OCI-LY1 (cell line): ENCODE measurements at regions not wholly inside any gene's neighbourhood (a gene's known extent, or its start where the extent isn't known, plus 50 kb on each side); places are given as distances from the start of the nearest gene placed in this dataset.

Experiments used
- H2AFZ ChIP-seq: fragments of 200-600 bp; sonication (generic), shearing (Covaris generic); 2 replicates; pipeline ENCODE4 v1.6.0; 2014; ENCODE audit warnings: antibody characterized with exemption, mild to moderate bottlenecking, low read length
- H3F3A ChIP-seq: fragments of 200-600 bp; sonication (generic), shearing (Covaris generic); 2 replicates; pipeline ENCODE4 v1.6.0; 2014; ENCODE audit warnings: mild to moderate bottlenecking, antibody characterized with exemption, low read length, moderate library complexity; ENCODE audit not compliant: insufficient read depth
- H3K27ac ChIP-seq: fragments of 200-600 bp; sonication (generic); 2 replicates; pipeline ENCODE4 v1.5.1; 2014; ENCODE audit warnings: low read length, mixed run types, mild to moderate bottlenecking, low read depth; ENCODE audit not compliant: poor library complexity, severe bottlenecking
- H3K27me3 ChIP-seq: fragments of 200-600 bp; sonication (generic); 2 replicates; pipeline ENCODE4 v1.6.0; 2014; ENCODE audit warnings: antibody characterized with exemption, mild to moderate bottlenecking, low read length, moderate library complexity; ENCODE audit not compliant: insufficient read depth
- H3K36me3 ChIP-seq: fragments of 200-600 bp; sonication (generic); 2 replicates; pipeline ENCODE4 v1.6.1; 2014; ENCODE audit warnings: mild to moderate bottlenecking, antibody characterized with exemption, low read length, moderate library complexity, mixed read lengths; ENCODE audit not compliant: insufficient read depth
- H3K4me1 ChIP-seq: fragments of 200-600 bp; sonication (generic); 2 replicates; pipeline ENCODE4 v1.5.1; 2014; ENCODE audit warnings: mild to moderate bottlenecking, low read length, moderate library complexity; ENCODE audit not compliant: insufficient read depth, severe bottlenecking
- H3K4me2 ChIP-seq: fragments of 200-600 bp; sonication (generic), shearing (Covaris generic); 2 replicates; pipeline ENCODE4 v1.6.1; 2014; ENCODE audit warnings: low read length
- H3K4me3 ChIP-seq: fragments of 200-600 bp; sonication (generic); 2 replicates; pipeline ENCODE4 v1.5.1; 2014; ENCODE audit warnings: low read length, low read depth, mild to moderate bottlenecking, mixed read lengths; ENCODE audit not compliant: poor library complexity, severe bottlenecking
- H3K79me2 ChIP-seq: fragments of 200-600 bp; shearing (Covaris generic); 2 replicates; pipeline ENCODE4 v1.6.1; 2016; ENCODE audit warnings: mixed run types, low read length, mixed read lengths; ENCODE audit not compliant: insufficient read depth
- H3K9ac ChIP-seq: fragments of 200-600 bp; sonication (generic), shearing (Covaris generic); 2 replicates; pipeline ENCODE4 v1.6.1; 2014; ENCODE audit warnings: mild to moderate bottlenecking, low read length, mixed read lengths
- H3K9me2 ChIP-seq: fragments of 200-600 bp; sonication (generic), shearing (Covaris generic); 2 replicates; pipeline ENCODE4 v1.6.1; 2014; ENCODE audit warnings: low read depth, mild to moderate bottlenecking, low read length, mixed read lengths
- H3K9me3 ChIP-seq: fragments of 200-600 bp; shearing (Covaris generic); 2 replicates; pipeline ENCODE4 v1.6.1; 2014; ENCODE audit warnings: low read length, mixed read lengths
- H4K20me1 ChIP-seq: fragments of 200-600 bp; sonication (generic), shearing (Covaris generic); 2 replicates; pipeline ENCODE4 v1.6.0; 2016; ENCODE audit warnings: mild to moderate bottlenecking, low read length; ENCODE audit not compliant: insufficient read depth
- EZH2 ChIP-seq: fragments of 200-600 bp; sonication (generic), shearing (Covaris generic); IDR thresholded peaks from 2 replicates; pipeline ENCODE4 v1.8.0; 2017; ENCODE audit warnings: borderline replicate concordance, mixed run types, mild to moderate bottlenecking, antibody characterized with exemption, low read length, moderate library complexity, mixed read lengths
- TF ChIP-seq, protein P1 (sequence below): fragments of 200-600 bp; sonication (generic), shearing (Covaris generic); IDR thresholded peaks from 2 replicates; pipeline ENCODE4 v1.5.1; 2017; ENCODE audit warnings: mild to moderate bottlenecking, antibody characterized with exemption, low read length, moderate library complexity, mixed read lengths

GRCh38 chr5:136703036-136703435, 337.7 kb upstream of the TRPC7 start:
- Histone ChIP-seq H3K27me3 (no peaks in the 10 kb centered on the region), H3K9ac (no peak overlapping the region)

GRCh38 chr5:136701191-136701590, 335.8 kb upstream of the TRPC7 start:
- Histone ChIP-seq H3K36me3 (no peaks in the 10 kb centered on the region), H3K4me2 (no peak overlapping the region)
- no peak for TF ChIP-seq EZH2
- TF ChIP-seq, protein P1, sequence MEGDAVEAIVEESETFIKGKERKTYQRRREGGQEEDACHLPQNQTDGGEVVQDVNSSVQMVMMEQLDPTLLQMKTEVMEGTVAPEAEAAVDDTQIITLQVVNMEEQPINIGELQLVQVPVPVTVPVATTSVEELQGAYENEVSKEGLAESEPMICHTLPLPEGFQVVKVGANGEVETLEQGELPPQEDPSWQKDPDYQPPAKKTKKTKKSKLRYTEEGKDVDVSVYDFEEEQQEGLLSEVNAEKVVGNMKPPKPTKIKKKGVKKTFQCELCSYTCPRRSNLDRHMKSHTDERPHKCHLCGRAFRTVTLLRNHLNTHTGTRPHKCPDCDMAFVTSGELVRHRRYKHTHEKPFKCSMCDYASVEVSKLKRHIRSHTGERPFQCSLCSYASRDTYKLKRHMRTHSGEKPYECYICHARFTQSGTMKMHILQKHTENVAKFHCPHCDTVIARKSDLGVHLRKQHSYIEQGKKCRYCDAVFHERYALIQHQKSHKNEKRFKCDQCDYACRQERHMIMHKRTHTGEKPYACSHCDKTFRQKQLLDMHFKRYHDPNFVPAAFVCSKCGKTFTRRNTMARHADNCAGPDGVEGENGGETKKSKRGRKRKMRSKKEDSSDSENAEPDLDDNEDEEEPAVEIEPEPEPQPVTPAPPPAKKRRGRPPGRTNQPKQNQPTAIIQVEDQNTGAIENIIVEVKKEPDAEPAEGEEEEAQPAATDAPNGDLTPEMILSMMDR = no peak

More at GRCh38 chr5:136703036-136703435, 337.7 kb upstream of the TRPC7 start:
- TF ChIP-seq, protein P1 = no peak
- no peak for TF ChIP-seq EZH2
- Histone ChIP-seq H3K4me3 (no peak overlapping the region), H3K79me2 (no peaks in the 10 kb centered on the region), H3K9me3 (no peaks in the 10 kb centered on the region), H3K4me2 (no peak overlapping the region), H2AFZ (no peak overlapping the region), H3K27ac (no peak overlapping the region), H3K9me2 (no peaks in the 10 kb centered on the region), H3K4me1 (no peaks in the 10 kb centered on the region), H3F3A (no peaks in the 10 kb centered on the region), H4K20me1 (no peaks in the 10 kb centered on the region), H3K36me3 (no peaks in the 10 kb centered on the region)

GRCh38 chr5:136699651-136700050, 334.3 kb upstream of the TRPC7 start:
- H3K9me2 ChIP-seq = no peaks in the 10 kb centered on the region
- H3K9ac ChIP-seq = no peak overlapping the region
- H4K20me1 ChIP-seq = no peaks in the 10 kb centered on the region
- no peak overlapping the region for H3K4me2 ChIP-seq
- H3K4me3 ChIP-seq = no peak overlapping the region
- H3K9me3 ChIP-seq = no peaks in the 10 kb centered on the region
- TF ChIP-seq, protein P1 = no peak
- TF ChIP-seq EZH2 = no peak
- no peaks in the 10 kb centered on the region for H3K27me3 ChIP-seq
- H3K36me3 ChIP-seq = no peaks in the 10 kb centered on the region
- H3F3A ChIP-seq = no peaks in the 10 kb centered on the region
- H3K79me2 ChIP-seq = no peaks in the 10 kb centered on the region
- H2AFZ ChIP-seq = no peak overlapping the region
- H3K27ac ChIP-seq = no peak overlapping the region
- no peaks in the 10 kb centered on the region for H3K4me1 ChIP-seq

More at GRCh38 chr5:136701191-136701590, 335.8 kb upstream of the TRPC7 start:
- no peaks in the 10 kb centered on the region for H3K27me3 ChIP-seq
- H2AFZ ChIP-seq = no peak overlapping the region
- no peaks in the 10 kb centered on the region for H3K4me1 ChIP-seq
- H3K9me3 ChIP-seq = no peaks in the 10 kb centered on the region
- no peaks in the 10 kb centered on the region for H3F3A ChIP-seq
- no peaks in the 10 kb centered on the region for H3K79me2 ChIP-seq
- no peak overlapping the region for H3K9ac ChIP-seq
- H3K9me2 ChIP-seq = no peaks in the 10 kb centered on the region
- H3K4me3 ChIP-seq = no peak overlapping the region
- H4K20me1 ChIP-seq = no peaks in the 10 kb centered on the region
- H3K27ac ChIP-seq = no peak overlapping the region
